ENCODE measurements at regions not wholly inside any gene's neighbourhood (a gene's known extent, or its start where the extent isn't known, plus 50 kb on each side); places are given as distances from the start of the nearest gene placed in this dataset.

DNA sequence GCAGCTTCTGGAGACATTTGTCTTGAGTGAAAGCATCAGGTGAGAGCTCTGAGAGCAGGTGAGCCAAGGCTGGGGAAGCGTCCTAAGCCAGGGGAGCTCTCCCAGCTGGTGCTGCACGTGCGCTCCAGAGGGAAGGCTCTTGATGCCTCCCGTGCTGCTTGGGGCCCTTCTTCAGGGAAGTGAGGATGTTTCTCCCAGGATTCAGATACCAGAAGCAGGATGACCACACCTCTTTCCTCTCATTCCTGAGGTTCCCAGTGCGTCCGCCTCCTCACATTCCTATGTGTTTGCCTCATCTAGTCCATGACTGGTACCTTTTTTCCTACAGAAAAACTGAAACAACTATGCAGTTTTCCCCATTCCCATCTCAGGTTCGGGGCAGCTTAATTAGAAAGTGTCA is 231.0 kb upstream of the IRS2 start:
- TF ChIP-seq, protein P1, sequence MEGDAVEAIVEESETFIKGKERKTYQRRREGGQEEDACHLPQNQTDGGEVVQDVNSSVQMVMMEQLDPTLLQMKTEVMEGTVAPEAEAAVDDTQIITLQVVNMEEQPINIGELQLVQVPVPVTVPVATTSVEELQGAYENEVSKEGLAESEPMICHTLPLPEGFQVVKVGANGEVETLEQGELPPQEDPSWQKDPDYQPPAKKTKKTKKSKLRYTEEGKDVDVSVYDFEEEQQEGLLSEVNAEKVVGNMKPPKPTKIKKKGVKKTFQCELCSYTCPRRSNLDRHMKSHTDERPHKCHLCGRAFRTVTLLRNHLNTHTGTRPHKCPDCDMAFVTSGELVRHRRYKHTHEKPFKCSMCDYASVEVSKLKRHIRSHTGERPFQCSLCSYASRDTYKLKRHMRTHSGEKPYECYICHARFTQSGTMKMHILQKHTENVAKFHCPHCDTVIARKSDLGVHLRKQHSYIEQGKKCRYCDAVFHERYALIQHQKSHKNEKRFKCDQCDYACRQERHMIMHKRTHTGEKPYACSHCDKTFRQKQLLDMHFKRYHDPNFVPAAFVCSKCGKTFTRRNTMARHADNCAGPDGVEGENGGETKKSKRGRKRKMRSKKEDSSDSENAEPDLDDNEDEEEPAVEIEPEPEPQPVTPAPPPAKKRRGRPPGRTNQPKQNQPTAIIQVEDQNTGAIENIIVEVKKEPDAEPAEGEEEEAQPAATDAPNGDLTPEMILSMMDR (conservative IDR thresholded peaks at IDR 0.05; ENCODE audit: low read length) = no peak
- no peak for TF ChIP-seq EZH2phosphoT487 (IDR thresholded peaks at IDR 0.05; ENCODE audit: borderline replicate concordance, low read depth, low read length)
- Histone ChIP-seq H3K4me1 (ENCODE audit: insufficient read depth, low read length, poor library complexity, severe bottlenecking) (no peaks in the 10 kb centered on the region), H3K9me2 (ENCODE audit: insufficient read depth, low read length) (no peaks in the 10 kb centered on the region), H2AFZ (ENCODE audit: low read length) (no peak overlapping the region), H4K20me1 (ENCODE audit: insufficient read depth, low read length) (no peaks in the 10 kb centered on the region), H3K36me3 (ENCODE audit: insufficient read depth, low read length) (no peaks in the 10 kb centered on the region), H3K4me3 (ENCODE audit: low read depth, low read length, poor library complexity, severe bottlenecking) (no peak overlapping the region), H3K27ac (ENCODE audit: low read depth, low read length, poor library complexity, severe bottlenecking) (no peak overlapping the region), H3K9me3 (ENCODE audit: low read length) (no peaks in the 10 kb centered on the region), H3K79me2 (ENCODE audit: insufficient read depth, low read depth, low read length) (no peaks in the 10 kb centered on the region), H3K4me2 (ENCODE audit: low read length) (no peak overlapping the region)
- ChIA-PET CTCF (ENCODE audit: unreplicated experiment) (no interaction called here), POLR2A (no interaction called here)
- no peak for DNase-seq (ENCODE audit: low spot score)
- intact Hi-C loops (cut with micrococcal nuclease; ENCODE audit: unreplicated experiment) = no loop called here
- BruUV-seq (replicated peaks) = no TSS peak

DNA sequence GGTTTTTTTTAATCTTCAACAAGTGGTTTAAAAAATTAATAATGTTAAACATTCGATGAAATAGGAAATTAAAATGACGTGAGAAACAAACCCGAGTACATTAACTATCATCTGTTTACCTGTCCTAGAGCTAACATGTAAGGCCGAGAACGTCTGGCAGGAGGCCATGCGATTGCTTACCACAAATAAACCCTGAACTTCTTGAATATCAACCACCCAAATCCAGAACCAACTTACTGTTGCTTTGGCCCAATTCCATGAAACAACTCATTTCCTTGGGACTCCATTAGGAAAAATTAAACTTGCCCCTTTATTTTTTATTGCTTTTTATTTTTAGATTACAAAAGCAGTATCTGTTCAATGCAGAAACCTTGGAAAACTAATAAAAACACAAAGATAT is 228.9 kb upstream of the IRS2 start:
- CTCF ChIA-PET (ENCODE audit: unreplicated experiment) = no interaction called here
- Histone ChIP-seq H3K4me1 (ENCODE audit: insufficient read depth, low read length, poor library complexity, severe bottlenecking) (no peaks in the 10 kb centered on the region), H2AFZ (ENCODE audit: low read length) (no peak overlapping the region), H3K36me3 (ENCODE audit: insufficient read depth, low read length) (no peaks in the 10 kb centered on the region), H3K79me2 (ENCODE audit: insufficient read depth, low read depth, low read length) (no peaks in the 10 kb centered on the region), H3K4me3 (ENCODE audit: low read depth, low read length, poor library complexity, severe bottlenecking) (no peak overlapping the region), H3K9me3 (ENCODE audit: low read length) (no peaks in the 10 kb centered on the region), H3K4me2 (ENCODE audit: low read length) (no peak overlapping the region), H3K27ac (ENCODE audit: low read depth, low read length, poor library complexity, severe bottlenecking) (no peak overlapping the region), H3K9me2 (ENCODE audit: insufficient read depth, low read length) (no peaks in the 10 kb centered on the region), H4K20me1 (ENCODE audit: insufficient read depth, low read length) (no peaks in the 10 kb centered on the region)
- POLR2A ChIA-PET = interaction anchor here (0.7 kb wide), 1 partner anchor 1910 kb away, joined by 4 read pairs; no protein-coding TSS in a partner anchor
- intact Hi-C loops (cut with micrococcal nuclease; ENCODE audit: unreplicated experiment) = no loop called here
- BruUV-seq (replicated peaks) = no TSS peak
- no peak for TF ChIP-seq EZH2phosphoT487 (IDR thresholded peaks at IDR 0.05; ENCODE audit: borderline replicate concordance, low read depth, low read length)
- TF ChIP-seq, protein P1 (conservative IDR thresholded peaks at IDR 0.05; ENCODE audit: low read length) = no peak
- no peak for DNase-seq (ENCODE audit: low spot score)

DNA sequence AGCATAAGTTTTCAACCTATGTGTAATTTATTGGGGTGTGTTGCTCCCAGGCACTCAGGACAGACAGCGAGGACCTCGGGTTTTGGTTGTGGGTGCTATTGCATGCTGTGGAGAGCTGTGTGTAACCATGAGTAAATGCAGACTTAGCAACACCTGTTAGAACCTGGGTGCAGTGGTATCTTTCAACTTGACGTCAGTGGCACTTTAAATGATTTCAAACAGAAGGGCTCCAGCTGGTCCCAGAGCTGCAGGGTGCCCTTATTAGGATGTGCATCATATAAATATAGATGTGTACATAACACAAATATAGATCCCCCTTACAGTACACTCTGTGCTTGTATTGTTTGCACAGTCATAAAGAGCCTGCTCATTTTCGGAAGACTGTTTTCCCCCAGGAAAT is 228.3 kb upstream of the IRS2 start:
- Histone ChIP-seq H4K20me1 (ENCODE audit: insufficient read depth, low read length) (no peaks in the 10 kb centered on the region), H3K9me2 (ENCODE audit: insufficient read depth, low read length) (no peaks in the 10 kb centered on the region), H3K9me3 (ENCODE audit: low read length) (no peaks in the 10 kb centered on the region), H3K79me2 (ENCODE audit: insufficient read depth, low read depth, low read length) (no peaks in the 10 kb centered on the region), H3K4me3 (ENCODE audit: low read depth, low read length, poor library complexity, severe bottlenecking) (no peak overlapping the region), H2AFZ (ENCODE audit: low read length) (no peak overlapping the region), H3K27ac (ENCODE audit: low read depth, low read length, poor library complexity, severe bottlenecking) (no peak overlapping the region), H3K4me2 (ENCODE audit: low read length) (no peak overlapping the region), H3K36me3 (ENCODE audit: insufficient read depth, low read length) (no peaks in the 10 kb centered on the region), H3K4me1 (ENCODE audit: insufficient read depth, low read length, poor library complexity, severe bottlenecking) (no peaks in the 10 kb centered on the region)
- intact Hi-C loops (cut with micrococcal nuclease; ENCODE audit: unreplicated experiment) = no loop called here
- TF ChIP-seq, protein P1 (conservative IDR thresholded peaks at IDR 0.05; ENCODE audit: low read length) = no peak
- TF ChIP-seq EZH2phosphoT487 (IDR thresholded peaks at IDR 0.05; ENCODE audit: borderline replicate concordance, low read depth, low read length) = no peak
- ChIA-PET CTCF (ENCODE audit: unreplicated experiment) (no interaction called here), POLR2A (interaction anchor here (0.7 kb wide), 1 partner anchor 1911 kb away, joined by 4 read pairs; no protein-coding TSS in a partner anchor)
- no peak for DNase-seq (ENCODE audit: low spot score)
- no TSS peak for BruUV-seq (replicated peaks)
